ENCODE measurements at regions not wholly inside any gene's neighbourhood (a gene's known extent, or its start where the extent isn't known, plus 50 kb on each side); places are given as distances from the start of the nearest gene placed in this dataset.

DNA sequence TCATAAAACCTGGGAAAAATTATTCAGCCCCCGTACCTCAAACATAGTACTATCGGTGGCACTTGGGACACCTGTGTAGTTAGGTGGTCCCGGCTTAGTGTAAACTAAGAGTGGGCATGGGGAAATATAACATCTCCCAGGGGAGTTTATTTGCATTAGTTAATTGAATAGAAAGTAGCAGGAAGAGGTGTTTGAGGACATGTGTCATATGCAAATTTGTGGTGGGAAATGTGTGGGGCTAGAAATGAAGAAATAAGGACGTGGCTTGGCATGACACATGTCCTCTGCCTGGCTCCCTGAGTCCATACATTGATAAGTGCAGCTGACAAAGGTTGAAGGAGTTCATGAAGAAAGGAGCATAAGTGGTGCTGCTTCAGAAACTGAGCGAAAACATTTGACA, 483.6 kb downstream of the SH2D1A start:
- no peak for DNase-seq (ENCODE audit: low read depth)

DNA sequence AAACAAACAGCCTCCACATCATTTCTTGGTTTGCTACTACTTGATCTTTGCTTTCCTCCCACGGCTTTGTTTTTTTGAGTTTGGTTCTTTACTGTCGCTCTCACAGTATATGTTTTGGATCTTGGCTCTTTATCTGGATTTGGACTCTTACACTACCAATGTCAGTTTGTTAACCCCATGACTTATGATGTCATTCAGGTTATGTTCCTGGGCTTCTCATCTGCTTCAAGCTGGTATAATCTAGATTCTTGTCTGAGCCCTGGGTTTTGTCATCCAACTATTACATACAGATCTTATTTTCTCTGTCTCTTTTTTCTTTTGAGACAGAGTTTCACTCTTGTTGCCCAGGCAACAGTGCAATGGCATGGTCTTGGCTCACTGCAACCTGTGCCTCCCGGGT, 482.9 kb upstream of the TEX13C start:
- no peak for DNase-seq (ENCODE audit: low read depth)

DNA sequence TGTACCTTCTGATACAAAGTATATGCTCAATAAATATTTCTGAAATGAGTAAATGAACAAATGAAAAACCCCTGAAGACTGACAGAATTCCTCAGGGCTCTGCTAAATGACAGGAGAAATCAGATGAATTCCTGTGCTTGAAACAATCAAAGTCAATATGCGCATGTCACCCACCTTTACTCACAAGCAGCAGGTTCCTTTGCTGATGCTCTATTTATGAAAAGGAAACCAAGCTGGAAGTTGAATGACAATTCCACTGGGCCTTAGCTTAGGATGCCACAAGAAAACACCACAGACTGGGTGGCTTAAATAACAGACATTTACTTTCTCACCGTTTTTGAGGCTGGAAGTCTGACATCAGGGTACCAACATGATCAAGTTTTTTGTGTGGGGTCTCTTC, 477.5 kb upstream of the TEX13C start:
- no peak for DNase-seq (ENCODE audit: low read depth)

DNA sequence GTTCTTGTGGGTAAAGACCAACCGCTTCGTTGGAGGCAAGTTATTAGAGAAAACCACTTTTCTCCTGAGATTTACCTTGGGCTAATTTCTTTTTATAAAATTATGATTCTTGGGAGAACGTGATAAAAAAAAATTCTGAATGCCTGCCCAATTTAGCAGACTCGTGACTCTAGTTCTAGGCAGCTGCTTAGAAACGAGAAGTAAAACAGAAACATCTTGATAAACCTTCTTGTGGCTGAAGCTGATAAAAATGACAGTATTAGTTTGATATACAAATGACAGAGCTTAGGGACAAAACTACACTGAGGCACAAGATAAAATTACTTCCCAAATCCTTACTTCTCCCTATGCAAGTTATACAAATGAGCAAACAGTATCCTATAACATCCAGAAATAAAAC, 458.9 kb upstream of the TEX13C start:
- DNase-seq (ENCODE audit: low read depth) = no peak

DNA sequence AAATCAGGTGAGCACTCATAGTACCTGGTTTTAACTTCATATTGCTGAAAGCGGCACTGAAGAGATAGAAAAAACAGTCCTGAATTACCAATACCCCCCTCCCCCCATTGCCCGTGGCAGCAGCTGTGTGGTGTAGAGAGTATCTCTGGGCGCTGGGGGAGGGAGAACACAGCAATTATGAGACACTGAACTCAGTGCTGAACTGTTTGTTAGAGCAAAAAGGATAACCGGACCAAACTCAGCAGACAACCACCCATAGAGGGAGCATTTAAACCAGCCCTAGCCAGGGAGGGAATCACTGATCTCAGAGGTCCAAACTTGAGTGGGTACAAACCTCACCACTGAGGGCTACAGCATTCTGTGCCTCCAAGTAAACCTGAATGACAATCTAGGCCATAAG, 457.4 kb upstream of the TEX13C start:
- DNase-seq (ENCODE audit: low read depth) = no peak

DNA sequence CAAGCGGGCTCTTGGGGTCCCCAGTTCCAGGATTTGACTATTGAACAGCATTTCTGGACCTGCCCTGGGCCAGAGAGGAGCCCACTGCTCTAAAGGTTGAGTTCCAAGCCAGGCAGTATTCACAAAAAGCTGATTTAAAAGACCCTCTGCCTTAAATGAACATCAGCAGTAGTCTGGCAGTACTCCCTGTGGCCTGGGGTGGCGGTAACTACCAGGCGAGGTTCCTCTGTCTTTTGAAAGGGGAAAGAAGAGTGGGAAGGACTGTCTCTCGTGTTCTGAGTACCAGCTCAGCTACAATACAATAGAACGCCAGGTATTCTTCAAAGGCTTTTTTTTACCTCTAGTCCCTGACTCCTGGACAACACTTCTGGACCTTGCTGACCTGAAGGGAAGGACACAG, 456.4 kb upstream of the TEX13C start:
- DNase-seq (ENCODE audit: low read depth) = no peak

DNA sequence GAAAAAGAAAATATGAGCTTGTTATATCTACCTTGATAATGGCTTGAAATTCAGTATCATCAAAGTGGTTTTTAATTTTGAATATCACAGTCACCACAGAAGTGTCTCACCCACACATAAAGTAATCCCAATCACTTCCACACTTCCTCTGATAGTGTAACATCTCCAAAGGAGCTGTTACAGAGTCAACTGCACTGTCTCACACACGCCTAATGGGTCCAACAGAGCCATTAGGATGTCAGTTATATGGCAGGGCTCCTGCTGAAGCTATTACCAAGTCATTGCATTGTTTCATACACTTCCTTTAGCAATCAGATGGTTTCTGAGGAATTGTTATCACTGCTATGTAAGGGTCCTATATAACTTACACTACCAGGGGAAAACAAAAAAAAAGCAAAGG, 432.1 kb upstream of the TEX13C start:
- no peak for DNase-seq (ENCODE audit: low read depth)

DNA sequence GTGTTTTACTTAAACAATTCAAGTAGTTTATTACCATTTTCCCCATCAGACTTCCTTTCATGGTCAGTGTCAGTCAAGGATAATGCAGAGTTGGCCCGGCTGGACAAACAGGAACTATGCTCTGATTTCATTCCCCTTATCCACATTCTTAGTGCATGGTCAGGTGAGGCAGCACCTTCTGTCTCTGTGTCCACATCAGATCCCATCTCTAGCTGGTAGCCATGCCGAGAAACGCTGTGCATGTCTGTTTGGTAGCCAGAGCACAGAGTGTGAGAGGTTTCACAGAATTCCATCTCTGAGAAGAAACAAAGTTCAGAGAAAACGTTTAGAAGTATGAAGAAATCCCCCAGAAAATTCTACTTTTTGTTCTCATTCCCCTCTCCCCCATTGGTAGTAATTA, 423.7 kb upstream of the TEX13C start:
- no peak for DNase-seq (ENCODE audit: low read depth)

DNA sequence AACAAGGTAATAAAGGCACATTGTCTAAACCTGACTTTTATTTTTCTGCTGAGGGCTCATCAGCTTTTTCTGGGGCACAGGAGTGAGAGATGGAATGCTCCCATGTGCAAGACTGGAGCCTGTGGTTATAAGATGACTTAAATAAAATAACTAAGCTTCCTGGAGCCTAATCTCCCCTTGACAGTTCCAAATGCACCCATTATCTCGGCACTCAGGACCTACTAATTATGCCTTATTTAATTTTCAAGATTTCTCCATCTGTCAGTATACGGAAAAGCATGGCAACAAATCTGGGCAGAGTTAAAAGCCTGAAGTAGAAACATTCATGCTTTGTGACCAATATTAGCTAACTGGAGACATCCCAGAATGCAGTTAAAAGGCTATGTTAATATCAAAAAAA, 416.7 kb upstream of the TEX13C start:
- DNase-seq (ENCODE audit: low read depth) = no peak

DNA sequence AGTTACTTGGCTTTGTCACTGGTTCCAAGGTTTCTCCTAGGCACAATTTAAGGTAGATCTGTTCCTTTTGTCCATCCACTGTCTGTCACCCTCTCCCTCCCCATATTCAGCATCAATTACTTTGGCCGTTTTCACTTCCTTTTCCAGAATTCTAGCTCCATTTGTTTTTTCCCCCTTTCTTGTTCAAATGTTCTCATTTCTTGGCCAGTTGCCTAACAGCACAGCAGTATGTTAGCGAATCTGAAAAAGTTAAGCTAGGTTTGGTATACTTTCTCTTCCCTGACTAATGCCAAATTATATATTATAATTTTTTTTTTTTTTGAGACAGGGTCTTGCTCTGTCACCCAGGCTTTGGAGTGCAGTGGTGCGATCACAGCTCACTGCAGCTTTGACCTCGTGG, 409.1 kb upstream of the TEX13C start:
- no peak for DNase-seq (ENCODE audit: low read depth)

DNA sequence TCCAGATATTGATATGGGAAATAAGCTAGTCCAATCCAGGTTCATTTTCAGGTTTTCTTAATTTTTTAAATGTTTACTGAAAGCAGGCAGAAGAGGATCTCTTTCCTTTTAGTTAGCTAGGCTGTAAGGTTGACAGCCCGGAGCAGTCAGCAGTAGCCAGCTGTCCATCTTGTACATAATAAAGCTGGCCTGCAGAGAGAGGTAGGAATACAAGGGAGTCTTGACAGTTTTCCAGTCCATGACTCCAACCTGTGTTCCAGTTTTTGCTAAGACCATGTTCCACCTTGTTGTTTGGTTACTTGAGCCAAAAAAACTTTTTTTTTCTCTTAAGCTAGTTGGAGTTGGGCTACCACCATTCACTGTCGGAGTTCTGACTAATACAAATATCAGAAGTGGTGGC, 402.7 kb upstream of the TEX13C start:
- DNase-seq (ENCODE audit: low read depth) = no peak

DNA sequence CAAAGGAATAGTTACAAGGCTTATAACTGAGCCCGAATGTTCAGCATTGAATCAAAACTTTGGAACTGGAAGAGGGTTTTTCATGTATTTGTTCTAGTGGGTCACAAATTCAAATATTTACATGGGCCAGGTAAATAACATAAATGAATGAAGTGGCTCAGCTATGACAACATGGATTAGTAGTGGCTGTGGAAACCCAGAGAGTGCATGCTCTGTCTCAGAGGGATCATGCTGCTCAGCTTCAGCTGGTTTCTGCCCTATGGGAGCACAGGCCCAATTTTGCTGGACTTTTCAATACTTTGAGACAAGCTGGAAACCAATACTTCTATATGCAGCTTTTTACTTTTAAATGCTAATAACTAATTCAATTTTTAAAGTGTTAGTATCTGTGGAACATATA, 394.0 kb upstream of the TEX13C start:
- no peak for DNase-seq (ENCODE audit: low read depth)

DNA sequence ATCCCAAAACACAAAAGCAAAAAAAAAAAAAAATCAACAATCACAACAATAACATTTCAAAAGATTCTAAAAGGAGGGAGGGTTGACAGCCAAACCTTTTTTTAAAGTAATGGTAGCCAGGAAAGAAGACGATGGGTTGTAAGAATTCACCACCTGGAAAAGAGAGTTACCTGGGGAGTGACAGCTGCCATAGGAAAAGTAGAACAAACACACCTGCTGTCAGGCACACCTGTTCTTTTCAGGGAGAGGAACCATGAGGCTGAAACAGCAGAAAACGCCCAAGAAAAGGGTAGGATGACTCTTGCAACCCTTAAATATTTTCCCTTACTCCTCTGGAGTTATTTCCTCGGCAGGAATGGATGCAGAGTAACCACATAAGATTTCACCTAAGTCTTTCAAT, 388.4 kb upstream of the TEX13C start:
- DNase-seq (ENCODE audit: low read depth) = no peak

DNA sequence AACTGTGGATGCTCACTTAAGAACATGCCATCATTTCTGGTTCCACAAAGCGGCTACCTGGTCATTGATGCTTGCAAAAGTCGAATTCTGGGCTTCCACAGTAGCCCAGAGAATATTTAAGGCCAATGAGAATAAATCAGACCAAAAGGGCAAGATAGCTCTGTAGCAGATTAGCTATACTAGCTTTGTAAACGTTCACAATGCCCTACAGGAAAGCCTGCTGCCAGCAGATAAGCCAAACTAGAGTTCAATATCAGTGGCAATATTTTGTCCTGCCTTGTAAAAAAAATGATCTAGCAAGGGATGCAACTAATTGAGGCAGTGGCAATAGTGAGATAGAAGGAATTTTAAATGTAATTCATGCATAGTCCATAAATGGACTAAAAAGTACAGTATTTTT, 387.7 kb upstream of the TEX13C start:
- no peak for DNase-seq (ENCODE audit: low read depth)

DNA sequence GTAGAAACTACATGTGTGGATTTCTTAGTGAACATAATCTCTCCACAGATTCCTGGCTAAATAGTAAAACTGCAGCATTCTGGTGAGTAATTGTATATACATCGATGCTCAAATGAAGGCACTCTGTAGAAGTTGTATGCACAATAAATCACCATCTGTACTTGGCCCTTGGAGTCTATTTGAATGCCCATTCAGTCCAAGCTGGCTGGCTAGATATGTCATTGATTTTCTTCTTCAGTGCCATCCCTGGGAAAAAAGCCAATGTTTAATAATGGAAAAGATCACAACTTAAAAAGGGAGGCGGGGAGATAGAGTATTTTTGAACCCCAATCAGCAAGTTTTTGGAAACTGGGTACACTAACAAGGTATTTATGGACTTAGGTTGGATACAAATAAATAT, 381.0 kb upstream of the TEX13C start:
- DNase-seq (ENCODE audit: low read depth) = no peak

DNA sequence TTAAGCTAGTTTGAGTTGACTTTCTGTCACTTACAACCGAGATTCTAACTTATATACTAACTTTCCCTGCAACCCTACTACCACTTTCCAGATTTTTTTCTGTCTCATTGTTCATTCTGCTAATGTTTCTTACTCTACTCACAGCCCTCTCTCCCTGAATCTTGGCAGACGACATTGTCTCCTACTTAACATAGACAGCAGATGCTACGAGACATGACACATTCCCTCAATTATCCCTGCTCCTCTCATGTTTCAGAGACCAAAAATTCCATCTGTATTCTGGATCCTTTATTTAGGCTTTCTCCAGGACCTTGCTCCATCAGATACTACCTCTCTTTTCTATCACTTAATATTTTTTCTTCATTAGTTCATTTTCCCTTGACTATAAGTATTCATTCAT, 379.1 kb upstream of the TEX13C start:
- no peak for DNase-seq (ENCODE audit: low read depth)

DNA sequence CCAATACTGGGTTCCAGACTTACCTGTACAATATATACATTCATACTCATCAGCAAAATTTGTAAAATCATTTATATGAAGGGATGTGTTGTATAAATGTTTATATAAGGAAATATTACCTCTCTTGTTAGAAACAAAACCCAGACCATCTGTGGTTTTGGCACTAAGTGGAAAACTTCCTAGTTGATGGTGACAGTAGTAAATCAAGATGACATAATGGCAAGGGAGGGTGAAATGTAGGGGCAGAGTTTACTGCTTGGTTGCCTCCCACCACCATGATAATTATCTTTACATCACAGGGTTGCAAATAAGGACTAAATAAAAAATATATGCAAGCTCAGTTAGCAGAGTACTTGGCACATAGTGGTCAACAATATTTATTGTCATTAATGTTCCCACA, 365.3 kb upstream of the TEX13C start:
- DNase-seq (ENCODE audit: low read depth) = no peak

DNA sequence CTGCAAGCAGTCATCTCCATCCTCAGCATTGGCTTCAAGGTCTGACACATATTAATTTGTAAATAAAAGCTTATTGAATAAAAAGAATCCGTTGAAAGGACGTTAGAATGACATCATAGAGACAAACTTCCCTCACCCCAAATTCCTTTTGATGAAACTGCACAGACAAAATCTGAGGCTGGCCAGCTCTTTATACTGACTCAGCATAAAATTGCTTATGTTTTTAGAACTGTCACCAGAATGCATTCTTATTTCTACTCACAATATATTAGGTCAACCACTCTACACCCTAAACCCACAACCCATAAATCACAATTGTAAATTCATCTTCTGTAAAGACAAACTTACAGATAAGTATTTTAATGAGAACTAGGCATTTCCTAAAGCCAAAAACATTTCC, 359.2 kb upstream of the TEX13C start:
- DNase-seq (ENCODE audit: low read depth) = no peak

DNA sequence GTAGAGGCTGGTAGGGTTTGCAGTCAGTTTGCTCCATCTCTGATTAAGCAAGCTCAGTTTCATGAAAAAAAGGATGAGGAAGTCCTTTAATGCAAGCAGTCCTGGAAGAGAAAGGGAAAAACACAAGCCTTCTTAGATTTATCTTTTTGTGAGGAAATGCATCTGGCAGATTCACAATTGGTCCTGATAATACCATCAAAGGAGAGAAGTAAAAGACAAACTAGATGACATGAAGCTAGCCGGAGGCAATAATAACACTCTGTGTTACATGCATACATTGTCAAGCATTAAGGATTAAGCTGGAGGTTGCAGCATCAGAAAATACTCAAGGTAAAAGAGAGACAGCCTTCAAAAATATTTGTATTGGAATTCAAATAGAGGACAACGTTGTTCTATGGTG, 356.0 kb upstream of the TEX13C start, which contains the start of gene TENM1:
TSS of gene TENM1 (minus strand) at position 101 of the 400 bp plus-strand sequence.
- no peak for DNase-seq (ENCODE audit: low read depth)

DNA sequence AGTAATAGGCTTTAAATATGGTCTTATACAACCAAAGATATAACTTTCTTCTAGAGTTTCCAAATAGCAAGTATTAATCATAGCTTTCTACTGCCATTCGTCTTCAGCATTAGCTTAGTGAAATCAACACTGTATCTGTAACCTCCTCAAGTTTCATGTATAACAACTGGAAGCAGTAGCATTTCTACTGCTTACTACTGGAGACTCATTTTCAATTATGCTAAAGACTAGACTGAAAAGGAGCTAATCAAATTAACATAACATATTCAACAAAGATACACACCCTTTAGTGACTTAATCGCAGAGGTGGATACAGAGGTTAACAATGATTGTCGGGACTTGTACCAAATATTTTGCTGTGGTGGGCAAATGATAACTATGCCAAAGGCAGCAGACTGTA, 344.2 kb upstream of the TEX13C start:
- no peak for DNase-seq (ENCODE audit: low read depth)

DNA sequence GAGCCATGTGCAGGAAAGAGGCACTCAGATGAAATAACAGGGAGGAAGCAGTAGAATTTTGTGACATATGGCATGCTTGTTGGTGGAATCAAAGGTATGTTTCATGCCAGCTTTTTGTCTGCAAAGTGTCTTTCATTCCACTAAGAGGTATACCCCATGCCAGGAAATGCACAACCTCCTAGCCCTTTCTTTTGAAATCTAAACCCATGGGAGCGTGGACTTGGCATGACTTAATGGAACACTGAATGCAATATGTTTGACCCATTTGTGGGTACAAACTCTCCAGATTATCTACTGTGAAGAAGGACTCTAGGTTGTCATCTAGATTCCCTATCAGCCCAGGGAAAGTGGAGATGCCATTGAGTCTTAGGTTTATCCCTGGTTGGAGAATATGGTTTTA, 338.3 kb upstream of the TEX13C start:
- no peak for DNase-seq (ENCODE audit: low read depth)

DNA sequence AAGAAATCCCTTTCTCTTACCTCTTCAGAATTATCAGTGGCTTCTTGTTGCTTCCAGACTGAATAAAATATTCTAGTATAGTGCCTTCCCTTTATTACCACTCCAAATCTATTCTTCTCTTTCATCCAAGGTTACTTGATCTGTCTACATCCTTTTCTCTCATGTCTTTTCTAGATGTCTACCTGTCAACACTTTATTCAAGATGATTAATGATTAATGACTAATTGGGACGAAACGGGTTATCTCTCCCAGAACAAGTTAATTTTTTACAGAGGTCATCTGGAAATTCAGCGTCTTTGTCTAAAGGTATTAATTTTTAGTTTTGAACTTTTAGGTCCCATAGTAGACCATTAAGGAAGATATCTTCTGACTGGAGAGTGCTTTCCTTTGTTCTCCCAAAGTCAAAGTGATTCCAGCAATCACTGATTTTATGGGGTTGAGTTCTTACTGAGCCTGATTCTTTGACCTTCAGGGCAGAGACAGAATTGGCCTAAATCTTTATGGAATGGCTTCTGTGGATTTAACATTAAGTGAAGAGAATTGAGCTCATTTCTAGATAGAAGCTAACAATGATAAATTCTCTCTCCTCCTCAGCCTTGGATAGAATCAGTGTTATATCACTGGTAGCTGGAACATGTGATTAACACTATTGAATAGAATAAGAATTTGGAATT, 335.4 kb upstream of the TEX13C start:
- DNase-seq (ENCODE audit: low read depth) = no peak

DNA sequence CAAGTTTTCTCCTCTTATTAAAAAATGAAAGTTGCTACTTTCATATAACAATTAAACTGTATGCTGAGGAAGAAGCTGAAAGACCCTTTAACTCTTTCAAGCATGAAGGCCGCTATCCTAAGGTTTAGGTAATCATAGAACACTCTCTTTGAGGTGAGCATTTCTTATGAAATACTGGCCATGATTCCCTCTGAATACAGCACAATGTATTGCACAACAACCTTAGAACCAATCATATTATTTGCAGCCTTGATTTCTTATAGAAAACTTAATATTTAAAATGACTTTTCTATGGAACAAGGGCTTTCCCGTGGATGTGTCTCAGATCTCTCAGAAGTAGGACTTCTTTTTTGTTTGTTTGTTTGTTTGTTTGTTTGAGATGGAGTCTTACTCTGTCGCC, 333.4 kb upstream of the TEX13C start:
- DNase-seq (ENCODE audit: low read depth) = no peak

DNA sequence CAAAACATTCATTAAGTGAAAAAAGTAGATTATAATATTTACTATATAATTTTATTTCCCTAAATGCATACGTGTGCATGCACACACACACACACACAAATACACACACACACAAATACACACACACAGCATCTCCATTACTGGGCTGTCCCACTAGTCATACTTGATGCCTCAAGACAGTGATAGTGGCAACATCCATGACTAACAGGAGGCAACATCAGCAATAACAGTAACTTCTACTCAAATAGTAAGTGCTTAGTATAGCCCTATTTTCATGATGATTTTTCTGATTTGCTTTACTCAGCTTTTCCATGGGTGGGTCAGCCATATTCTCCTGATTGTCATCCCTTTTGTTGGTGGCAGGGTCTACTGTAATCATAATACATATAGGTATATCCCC, 325.9 kb upstream of the TEX13C start:
- no peak for DNase-seq (ENCODE audit: low read depth)

DNA sequence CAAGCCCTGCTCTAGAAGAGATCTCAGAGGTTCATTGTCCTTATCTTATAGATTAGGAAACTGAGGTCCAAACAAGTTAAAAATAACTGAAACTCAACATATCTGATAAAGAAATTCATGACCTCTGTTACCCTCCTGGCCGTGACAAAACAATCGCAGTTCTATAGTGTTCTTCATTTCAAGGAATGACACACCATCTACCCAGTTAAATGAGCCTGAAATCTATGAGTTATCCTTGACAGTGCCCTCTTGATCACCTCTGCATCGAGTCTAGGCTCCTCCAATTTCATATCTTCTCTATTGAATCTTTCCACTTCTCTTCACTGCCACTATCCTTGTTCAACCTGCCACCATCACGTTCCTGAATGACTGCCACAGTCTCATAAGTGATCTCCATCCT, 325.3 kb upstream of the TEX13C start:
- DNase-seq (ENCODE audit: low read depth) = no peak
